RWPE1 (cell line): ENCODE measurements at regions not wholly inside any gene's neighbourhood (a gene's known extent, or its start where the extent isn't known, plus 50 kb on each side); places are given as distances from the start of the nearest gene placed in this dataset.

Experiments used
- CTCF ChIA-PET: fragments of 350-600 bp; sonication (Branson Sonifier 250); formaldehyde crosslinking; extraction: SDS; loops from one replicate; lab custom pipeline; 2021; lab: Yijun Ruan, JAX
- POLR2A ChIA-PET: fragments of 400-600 bp; formaldehyde crosslinking; extraction: SDS; loops from one replicate; lab custom pipeline; 2020; ENCODE audit warnings: antibody characterized with exemption; ENCODE audit not compliant: low non-redundant PET; lab: Yijun Ruan, JAX
- DNase-seq: peaks from one replicate; pipeline ENCODE4 v3.0.0; 2012; ENCODE audit warnings: low spot score
- H3K27ac ChIP-seq: fragments of 450-650 bp; 2 replicates; pipeline ENCODE4 v1.5.1; 2017
- TF ChIP-seq, protein P1 (sequence below): fragments of 450-650 bp; conservative IDR thresholded peaks from 2 replicates; pipeline ENCODE4 v1.5.1; 2017; ENCODE audit warnings: low read depth, mild to moderate bottlenecking

DNA sequence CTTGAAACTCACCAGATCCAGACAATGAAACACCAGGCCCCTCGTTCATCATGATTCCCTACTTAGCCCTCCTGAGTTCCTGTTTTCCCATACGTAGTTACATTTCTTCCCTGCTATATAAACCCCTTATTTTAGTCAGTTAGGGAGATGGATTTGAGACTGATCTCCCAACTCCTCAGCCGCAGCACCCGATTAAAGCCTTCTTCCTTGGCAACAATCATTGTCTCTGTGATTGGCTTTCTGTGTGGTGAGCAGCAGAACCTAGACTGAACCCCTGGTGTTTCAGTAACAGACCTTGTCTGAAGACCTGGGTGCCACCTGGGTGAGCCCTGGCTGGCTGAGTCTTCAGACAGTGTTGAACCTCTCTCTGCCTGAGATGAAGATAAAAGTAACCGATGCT is 118.0 kb downstream of the OAT start:
- CTCF ChIA-PET = interaction anchor here (1.0 to 1.2 kb wide), 3 partner anchors 70 to 307 kb away, joined by 4 to 5 read pairs (median 5); no protein-coding TSS in a partner anchor
- no peak for DNase-seq
- POLR2A ChIA-PET = no interaction called here
- TF ChIP-seq, protein P1, sequence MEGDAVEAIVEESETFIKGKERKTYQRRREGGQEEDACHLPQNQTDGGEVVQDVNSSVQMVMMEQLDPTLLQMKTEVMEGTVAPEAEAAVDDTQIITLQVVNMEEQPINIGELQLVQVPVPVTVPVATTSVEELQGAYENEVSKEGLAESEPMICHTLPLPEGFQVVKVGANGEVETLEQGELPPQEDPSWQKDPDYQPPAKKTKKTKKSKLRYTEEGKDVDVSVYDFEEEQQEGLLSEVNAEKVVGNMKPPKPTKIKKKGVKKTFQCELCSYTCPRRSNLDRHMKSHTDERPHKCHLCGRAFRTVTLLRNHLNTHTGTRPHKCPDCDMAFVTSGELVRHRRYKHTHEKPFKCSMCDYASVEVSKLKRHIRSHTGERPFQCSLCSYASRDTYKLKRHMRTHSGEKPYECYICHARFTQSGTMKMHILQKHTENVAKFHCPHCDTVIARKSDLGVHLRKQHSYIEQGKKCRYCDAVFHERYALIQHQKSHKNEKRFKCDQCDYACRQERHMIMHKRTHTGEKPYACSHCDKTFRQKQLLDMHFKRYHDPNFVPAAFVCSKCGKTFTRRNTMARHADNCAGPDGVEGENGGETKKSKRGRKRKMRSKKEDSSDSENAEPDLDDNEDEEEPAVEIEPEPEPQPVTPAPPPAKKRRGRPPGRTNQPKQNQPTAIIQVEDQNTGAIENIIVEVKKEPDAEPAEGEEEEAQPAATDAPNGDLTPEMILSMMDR = no peak
- no peak overlapping the region for H3K27ac ChIP-seq

DNA sequence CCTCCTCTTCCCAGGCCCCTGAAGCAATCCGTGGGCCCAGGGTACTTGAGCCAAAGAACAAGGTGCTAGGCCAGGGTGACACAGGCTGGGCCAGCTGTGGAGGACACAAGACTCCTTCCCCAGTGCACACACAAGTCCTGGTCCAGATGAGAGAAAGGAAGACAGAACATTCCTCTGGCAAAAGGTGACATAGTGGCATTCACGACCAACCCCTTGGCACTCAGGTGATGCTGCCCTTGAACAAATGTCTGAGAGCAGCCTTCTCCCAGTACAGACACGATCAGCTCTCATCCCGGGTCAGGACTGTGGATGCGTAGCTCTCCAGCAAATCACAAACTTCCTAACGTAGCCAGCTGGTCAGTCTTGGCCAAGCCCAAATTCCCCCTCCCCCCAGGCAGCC is 118.5 kb downstream of the OAT start:
- POLR2A ChIA-PET = no interaction called here
- DNase-seq = no peak
- CTCF ChIA-PET = interaction anchor here (0.5 to 1.1 kb wide), 3 partner anchors 88 to 357 kb away, joined by 3 to 5 read pairs (median 5); no protein-coding TSS in a partner anchor
- TF ChIP-seq, protein P1 = no peak
- no peak overlapping the region for H3K27ac ChIP-seq

DNA sequence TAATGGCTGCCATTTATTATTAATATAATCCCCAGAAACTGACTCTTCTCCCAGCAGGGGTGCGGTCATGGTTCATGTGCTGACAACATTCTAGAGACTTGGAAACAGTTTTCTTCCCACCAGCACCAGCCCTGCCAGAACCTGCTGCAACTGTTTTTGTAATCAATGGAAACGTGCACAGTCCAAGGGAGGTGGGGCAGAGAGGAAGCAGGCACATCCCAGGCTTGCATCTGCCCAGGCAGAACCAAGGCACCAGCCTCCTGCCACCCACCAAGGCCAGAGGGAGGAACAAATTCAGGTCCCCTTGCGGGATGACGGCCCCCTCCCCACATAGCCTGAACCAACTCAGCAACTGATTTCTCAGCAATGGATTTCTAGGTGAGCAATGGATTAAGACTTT is 119.0 kb downstream of the OAT start:
- ChIA-PET CTCF (interaction anchor here (0.5 to 1.1 kb wide), 3 partner anchors 88 to 358 kb away, joined by 3 to 5 read pairs (median 5); no protein-coding TSS in a partner anchor), POLR2A (no interaction called here)
- no peak for DNase-seq
- no peak overlapping the region for H3K27ac ChIP-seq
- TF ChIP-seq, protein P1 = no peak

DNA sequence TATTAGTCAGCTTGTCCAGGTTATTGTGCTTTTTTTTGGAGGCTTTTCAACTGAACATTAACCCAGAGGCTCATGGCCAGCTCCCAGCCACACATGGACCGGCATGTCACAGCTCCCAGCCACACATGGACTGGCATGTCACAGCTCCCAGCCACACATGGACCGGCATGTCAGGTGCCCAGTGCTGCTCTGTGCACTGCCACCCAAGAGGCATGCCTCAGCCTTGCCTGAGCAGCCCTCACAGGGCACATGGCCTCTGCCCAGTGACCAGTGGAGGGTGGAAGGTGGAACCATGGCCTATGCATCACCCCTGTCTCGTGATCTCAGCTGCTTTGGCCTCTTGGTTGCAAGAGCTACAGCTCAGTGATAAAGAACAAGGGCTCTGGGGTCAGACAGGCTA is 119.8 kb downstream of the OAT start:
- CTCF ChIA-PET = interaction anchor here (0.9 kb wide), 1 partner anchor 305 kb away, joined by 4 read pairs; no protein-coding TSS in a partner anchor
- POLR2A ChIA-PET = no interaction called here
- no peak for DNase-seq
- H3K27ac ChIP-seq = no peak overlapping the region
- TF ChIP-seq, protein P1 = no peak

DNA sequence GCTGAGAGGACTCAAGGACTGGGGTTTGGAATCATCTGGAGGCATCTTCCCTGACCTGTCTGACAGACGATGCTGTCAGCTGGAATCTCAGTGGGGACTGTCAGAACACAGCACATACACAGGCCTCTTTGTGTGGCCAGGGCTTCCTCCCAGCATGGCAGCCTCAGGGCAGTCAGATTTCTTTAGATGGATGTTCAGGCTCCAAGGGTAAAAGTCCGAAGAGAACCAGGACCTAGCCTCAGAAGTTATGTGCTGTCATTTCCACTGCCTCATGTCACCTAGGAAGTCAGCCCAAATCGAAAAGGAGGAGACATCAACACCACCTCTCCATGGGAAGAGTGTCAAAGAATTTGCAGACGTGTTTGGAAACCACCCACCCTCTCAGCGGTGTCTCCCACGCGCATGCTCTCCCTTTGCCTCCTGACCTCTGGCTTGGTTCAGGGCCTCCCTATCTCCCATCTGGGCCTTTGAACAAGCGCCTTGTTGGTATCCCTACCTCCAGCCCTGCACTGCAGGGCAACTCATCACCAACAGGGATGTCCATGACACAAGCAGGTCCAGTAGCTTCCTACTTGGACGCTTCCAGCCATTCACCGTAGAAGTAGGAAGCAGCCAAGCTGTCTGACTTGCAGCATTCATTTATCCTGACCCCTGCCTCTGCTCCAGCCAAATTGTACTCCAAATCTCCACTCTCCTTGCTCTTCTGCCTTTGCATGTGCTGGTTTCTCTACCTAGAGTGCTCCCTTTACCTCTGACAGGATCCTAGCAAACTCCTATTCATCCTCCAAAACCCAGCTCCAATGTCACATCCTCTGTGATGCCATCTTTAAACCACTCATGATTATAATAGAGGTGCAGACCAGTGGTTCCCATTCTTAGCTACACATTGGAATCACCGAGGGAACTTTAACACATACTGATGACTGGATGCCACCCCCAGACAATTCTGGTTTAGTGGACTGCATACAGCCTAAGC is 121.6 kb downstream of the OAT start:
- ChIA-PET POLR2A (no interaction called here), CTCF (interaction anchor here (1.0 to 1.4 kb wide), 5 partner anchors 16 to 106 kb away, joined by 3 to 13 read pairs (median 4); no protein-coding TSS in a partner anchor)
- no peak overlapping the region for H3K27ac ChIP-seq

More for the DNA sequence above, 121.6 kb downstream of the OAT start:
- TF ChIP-seq, protein P1 = no peak
- no peak for DNase-seq
